ENCODE measurements at regions not wholly inside any gene's neighbourhood (a gene's known extent, or its start where the extent isn't known, plus 50 kb on each side); places are given as distances from the start of the nearest gene placed in this dataset.

DNA sequence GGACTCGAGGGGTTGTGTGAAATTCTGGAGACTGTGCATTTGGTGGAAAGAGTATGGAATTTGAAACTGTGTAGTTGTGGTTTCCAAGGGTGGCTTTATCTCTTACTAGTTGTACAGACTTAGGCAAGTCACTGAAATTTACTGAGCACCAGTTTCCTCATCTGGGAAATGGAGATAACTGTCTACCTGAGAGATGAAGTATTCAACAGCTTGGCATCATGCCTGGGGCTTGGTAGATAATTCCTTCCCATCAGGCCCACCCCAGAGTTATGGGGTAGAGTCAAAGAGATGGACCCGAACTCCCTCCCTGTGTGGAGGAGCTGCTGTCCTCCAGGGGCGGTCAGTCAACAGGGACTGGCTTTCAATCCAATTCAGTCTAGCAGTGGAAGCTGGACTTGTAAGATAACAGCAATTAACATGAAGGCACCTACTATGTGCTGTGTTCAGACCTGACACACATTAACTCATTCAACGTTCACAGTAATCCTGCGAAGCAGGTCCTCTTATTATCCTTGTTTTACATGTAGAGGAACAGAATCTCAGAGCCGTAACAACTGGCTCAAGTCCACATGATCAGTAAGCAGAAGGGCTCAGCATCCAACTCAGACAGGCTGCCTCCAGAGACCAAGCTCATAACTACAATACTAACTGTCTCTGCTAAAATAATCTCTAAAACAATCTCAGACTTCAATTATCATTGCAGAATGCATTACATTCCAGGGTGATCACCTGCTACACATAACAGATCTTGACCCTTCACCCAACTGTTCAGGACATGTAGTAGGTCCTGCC, 432.1 kb downstream of the LPIN1 start:
- no peaks in the 10 kb centered on the region for H3K36me3 Mint-ChIP-seq (ENCODE audit: unreplicated experiment)

DNA sequence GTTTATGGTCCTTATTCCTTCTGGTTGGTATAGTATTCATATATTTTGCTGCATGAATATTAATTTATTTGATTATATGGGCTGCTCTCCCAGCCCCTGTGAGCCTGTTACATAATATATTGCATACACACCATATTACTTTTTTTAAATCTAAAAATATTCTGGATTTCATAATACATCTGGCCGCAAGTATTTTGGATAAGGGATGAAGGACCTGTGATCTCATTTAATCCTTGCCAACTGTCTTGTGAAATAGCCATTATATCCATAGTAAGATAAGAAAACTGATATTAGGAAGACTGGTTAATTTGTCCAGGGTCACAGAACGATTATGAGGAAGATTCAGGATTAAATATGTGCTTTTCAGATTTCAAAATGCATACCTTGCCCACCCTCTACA, 433.6 kb downstream of the LPIN1 start:
- no peak for DNase-seq
- Mint-ChIP-seq H3K27ac (ENCODE audit: unreplicated experiment) (no peak overlapping the region), H3K4me3 (ENCODE audit: unreplicated experiment) (no peak overlapping the region), H3K9me3 (ENCODE audit: unreplicated experiment) (peaks cover 23% of the 10 kb centered on the region), H3K27me3 (ENCODE audit: unreplicated experiment) (peaks cover 7% of the 10 kb centered on the region), H3K4me1 (ENCODE audit: low read depth, unreplicated experiment) (peaks cover 29% of the 10 kb centered on the region), H3K36me3 (ENCODE audit: unreplicated experiment) (no peaks in the 10 kb centered on the region)
- TF ChIP-seq, protein P1, sequence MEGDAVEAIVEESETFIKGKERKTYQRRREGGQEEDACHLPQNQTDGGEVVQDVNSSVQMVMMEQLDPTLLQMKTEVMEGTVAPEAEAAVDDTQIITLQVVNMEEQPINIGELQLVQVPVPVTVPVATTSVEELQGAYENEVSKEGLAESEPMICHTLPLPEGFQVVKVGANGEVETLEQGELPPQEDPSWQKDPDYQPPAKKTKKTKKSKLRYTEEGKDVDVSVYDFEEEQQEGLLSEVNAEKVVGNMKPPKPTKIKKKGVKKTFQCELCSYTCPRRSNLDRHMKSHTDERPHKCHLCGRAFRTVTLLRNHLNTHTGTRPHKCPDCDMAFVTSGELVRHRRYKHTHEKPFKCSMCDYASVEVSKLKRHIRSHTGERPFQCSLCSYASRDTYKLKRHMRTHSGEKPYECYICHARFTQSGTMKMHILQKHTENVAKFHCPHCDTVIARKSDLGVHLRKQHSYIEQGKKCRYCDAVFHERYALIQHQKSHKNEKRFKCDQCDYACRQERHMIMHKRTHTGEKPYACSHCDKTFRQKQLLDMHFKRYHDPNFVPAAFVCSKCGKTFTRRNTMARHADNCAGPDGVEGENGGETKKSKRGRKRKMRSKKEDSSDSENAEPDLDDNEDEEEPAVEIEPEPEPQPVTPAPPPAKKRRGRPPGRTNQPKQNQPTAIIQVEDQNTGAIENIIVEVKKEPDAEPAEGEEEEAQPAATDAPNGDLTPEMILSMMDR (IDR thresholded peaks at IDR 0.05; ENCODE audit: partially characterized antibody, unreplicated experiment) = no peak

More for the DNA sequence above, 432.1 kb downstream of the LPIN1 start:
- peaks cover 29% of the 10 kb centered on the region for H3K4me1 Mint-ChIP-seq (ENCODE audit: low read depth, unreplicated experiment)
- no peak for DNase-seq
- peak overlapping the region; percentile 83 for H3K27ac Mint-ChIP-seq (ENCODE audit: unreplicated experiment)
- H3K9me3 Mint-ChIP-seq (ENCODE audit: unreplicated experiment) = peaks cover 22% of the 10 kb centered on the region
- TF ChIP-seq, protein P1 (IDR thresholded peaks at IDR 0.05; ENCODE audit: partially characterized antibody, unreplicated experiment) = no peak
- H3K4me3 Mint-ChIP-seq (ENCODE audit: unreplicated experiment) = no peak overlapping the region
- peaks cover 7% of the 10 kb centered on the region for H3K27me3 Mint-ChIP-seq (ENCODE audit: unreplicated experiment)

DNA sequence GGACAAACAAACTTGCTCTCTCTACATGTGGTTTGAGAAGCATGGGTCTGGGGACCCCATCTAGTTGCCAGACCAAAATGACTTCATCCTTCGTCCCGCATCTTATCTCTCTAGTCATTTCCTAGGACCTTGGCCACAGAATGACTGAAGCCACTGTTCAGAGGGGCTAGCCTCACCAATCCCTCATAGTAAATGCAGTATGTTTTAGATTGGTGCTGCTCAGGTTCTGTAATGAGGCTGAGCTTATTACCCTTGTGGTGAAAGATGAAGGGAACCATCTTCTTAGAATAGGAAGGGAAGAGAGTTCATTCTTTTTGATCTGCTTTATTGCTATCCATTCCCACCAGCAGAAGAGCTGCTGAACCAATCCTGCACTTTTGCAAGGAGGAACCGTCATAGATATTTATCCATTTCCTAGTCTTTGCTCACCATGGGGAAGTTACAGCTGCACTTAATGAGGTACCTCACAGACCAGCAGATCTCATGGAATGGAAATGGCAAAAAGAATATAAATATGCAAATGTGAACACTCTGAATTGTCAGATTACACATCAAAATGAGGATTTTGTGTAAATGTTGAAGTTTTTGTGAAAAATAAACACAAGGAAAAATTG, 436.7 kb downstream of the LPIN1 start:
- Mint-ChIP-seq H3K27ac (ENCODE audit: unreplicated experiment) (no peak overlapping the region), H3K4me3 (ENCODE audit: unreplicated experiment) (no peak overlapping the region), H3K4me1 (ENCODE audit: low read depth, unreplicated experiment) (peaks cover 5% of the 10 kb centered on the region), H3K9me3 (ENCODE audit: unreplicated experiment) (peaks cover 2% of the 10 kb centered on the region), H3K27me3 (ENCODE audit: unreplicated experiment) (no peaks in the 10 kb centered on the region), H3K36me3 (ENCODE audit: unreplicated experiment) (no peaks in the 10 kb centered on the region)
- TF ChIP-seq, protein P1 (IDR thresholded peaks at IDR 0.05; ENCODE audit: partially characterized antibody, unreplicated experiment) = no peak
- DNase-seq = no peak

DNA sequence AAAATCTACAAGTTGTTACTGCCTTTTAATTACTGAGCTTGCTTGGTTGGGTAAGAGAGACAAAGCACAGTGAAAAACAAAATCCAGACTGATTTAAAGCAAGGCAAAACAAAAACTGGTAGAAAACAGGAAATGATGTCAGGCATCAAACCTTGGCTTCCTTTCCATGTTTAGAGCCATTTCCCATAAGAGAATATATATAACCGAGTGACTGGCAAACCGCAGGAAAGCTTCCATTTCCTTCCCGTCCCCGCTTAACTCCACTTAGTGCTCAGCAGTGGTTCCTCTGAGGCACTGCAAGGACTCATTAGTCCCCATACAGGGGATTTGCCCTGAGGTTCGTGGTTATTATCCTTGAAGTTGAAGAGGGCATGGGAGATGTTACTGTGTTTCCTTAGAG, 446.3 kb downstream of the LPIN1 start:
- Mint-ChIP-seq H3K9me3 (ENCODE audit: unreplicated experiment) (no peaks in the 10 kb centered on the region), H3K36me3 (ENCODE audit: unreplicated experiment) (no peaks in the 10 kb centered on the region), H3K4me1 (ENCODE audit: low read depth, unreplicated experiment) (no peaks in the 10 kb centered on the region), H3K27me3 (ENCODE audit: unreplicated experiment) (no peaks in the 10 kb centered on the region), H3K4me3 (ENCODE audit: unreplicated experiment) (no peak overlapping the region), H3K27ac (ENCODE audit: unreplicated experiment) (no peak overlapping the region)
- TF ChIP-seq, protein P1 (IDR thresholded peaks at IDR 0.05; ENCODE audit: partially characterized antibody, unreplicated experiment) = no peak
- DNase-seq = no peak

DNA sequence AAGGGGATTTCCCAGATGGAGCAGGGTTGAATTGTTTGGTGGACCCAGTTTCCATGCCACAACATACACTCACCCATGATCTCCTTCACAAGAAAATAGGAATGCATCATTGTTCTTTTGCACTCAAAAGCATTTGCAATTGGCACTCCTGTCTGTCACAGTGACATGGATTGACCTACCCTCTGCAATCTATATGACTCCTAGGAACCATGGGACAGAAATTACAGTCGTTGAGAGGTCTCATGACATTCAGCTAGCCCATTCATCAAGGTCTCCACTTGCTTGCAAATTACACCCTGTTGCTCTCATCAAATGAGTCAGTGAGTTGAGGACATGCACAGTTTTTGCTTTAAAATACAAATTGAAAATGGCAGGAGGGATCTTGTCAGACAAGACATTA, 448.5 kb downstream of the LPIN1 start:
- TF ChIP-seq, protein P1 (IDR thresholded peaks at IDR 0.05; ENCODE audit: partially characterized antibody, unreplicated experiment) = no peak
- Mint-ChIP-seq H3K4me1 (ENCODE audit: low read depth, unreplicated experiment) (no peaks in the 10 kb centered on the region), H3K4me3 (ENCODE audit: unreplicated experiment) (no peak overlapping the region), H3K9me3 (ENCODE audit: unreplicated experiment) (no peaks in the 10 kb centered on the region), H3K27ac (ENCODE audit: unreplicated experiment) (no peak overlapping the region), H3K36me3 (ENCODE audit: unreplicated experiment) (no peaks in the 10 kb centered on the region), H3K27me3 (ENCODE audit: unreplicated experiment) (no peaks in the 10 kb centered on the region)
- DNase-seq = no peak
